Astrocyte (in vitro differentiated cells and primary cell): ENCODE measurements at regions not wholly inside any gene's neighbourhood (a gene's known extent, or its start where the extent isn't known, plus 50 kb on each side); places are given as distances from the start of the nearest gene placed in this dataset.

Experiments used
- EZH2 ChIP-seq: IDR thresholded peaks from 2 replicates; pipeline ENCODE4 v1.6.1; 2012; ENCODE audit warnings: mild to moderate bottlenecking, low read length, inconsistent platforms; ENCODE audit not compliant: insufficient read depth
- TF ChIP-seq, protein P1 (sequence below): IDR thresholded peaks from 2 replicates; pipeline ENCODE4 v1.5.1; 2011; ENCODE audit warnings: low read depth, mild to moderate bottlenecking, inconsistent platforms, low read length, moderate library complexity; ENCODE audit not compliant: insufficient read depth

GRCh38 chr12:76236640-76237039, 111.6 kb downstream of the BBS10 start:
- TF ChIP-seq, protein P1, sequence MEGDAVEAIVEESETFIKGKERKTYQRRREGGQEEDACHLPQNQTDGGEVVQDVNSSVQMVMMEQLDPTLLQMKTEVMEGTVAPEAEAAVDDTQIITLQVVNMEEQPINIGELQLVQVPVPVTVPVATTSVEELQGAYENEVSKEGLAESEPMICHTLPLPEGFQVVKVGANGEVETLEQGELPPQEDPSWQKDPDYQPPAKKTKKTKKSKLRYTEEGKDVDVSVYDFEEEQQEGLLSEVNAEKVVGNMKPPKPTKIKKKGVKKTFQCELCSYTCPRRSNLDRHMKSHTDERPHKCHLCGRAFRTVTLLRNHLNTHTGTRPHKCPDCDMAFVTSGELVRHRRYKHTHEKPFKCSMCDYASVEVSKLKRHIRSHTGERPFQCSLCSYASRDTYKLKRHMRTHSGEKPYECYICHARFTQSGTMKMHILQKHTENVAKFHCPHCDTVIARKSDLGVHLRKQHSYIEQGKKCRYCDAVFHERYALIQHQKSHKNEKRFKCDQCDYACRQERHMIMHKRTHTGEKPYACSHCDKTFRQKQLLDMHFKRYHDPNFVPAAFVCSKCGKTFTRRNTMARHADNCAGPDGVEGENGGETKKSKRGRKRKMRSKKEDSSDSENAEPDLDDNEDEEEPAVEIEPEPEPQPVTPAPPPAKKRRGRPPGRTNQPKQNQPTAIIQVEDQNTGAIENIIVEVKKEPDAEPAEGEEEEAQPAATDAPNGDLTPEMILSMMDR: no peak
- TF ChIP-seq EZH2: no peak
